GM06990 (cell line): ENCODE measurements at regions not wholly inside any gene's neighbourhood (a gene's known extent, or its start where the extent isn't known, plus 50 kb on each side); places are given as distances from the start of the nearest gene placed in this dataset.
A peak's percentile ranks its signal among the peaks of the same experiment; 100 is the strongest.

Experiments used
- DNase-seq: peaks from one replicate; pipeline ENCODE4 v3.0.0-alpha.2; 2011; ENCODE audit not compliant: insufficient read length; ENCODE audit errors: extremely low read depth
- H3K27me3 ChIP-seq: replicated peaks from 2 replicates; pipeline ENCODE4 v1.6.0; 2011; ENCODE audit warnings: low read length; ENCODE audit not compliant: control insufficient read depth, insufficient read depth
- H3K36me3 ChIP-seq: 2 replicates; pipeline ENCODE4 v1.5.1; 2011; ENCODE audit warnings: low read length; ENCODE audit not compliant: control insufficient read depth, insufficient read depth
- H3K4me3 ChIP-seq: replicated peaks from 2 replicates; pipeline ENCODE4 v1.5.1; 2011; ENCODE audit warnings: low read depth, mild to moderate bottlenecking, control low read depth, low read length
- TF ChIP-seq, protein P1 (sequence below): IDR thresholded peaks from 2 replicates; pipeline ENCODE4 v1.5.1; 2011; ENCODE audit warnings: low read length, control low read depth, mild to moderate bottlenecking, inconsistent platforms; ENCODE audit not compliant: insufficient read depth, poor library complexity, severe bottlenecking

DNA sequence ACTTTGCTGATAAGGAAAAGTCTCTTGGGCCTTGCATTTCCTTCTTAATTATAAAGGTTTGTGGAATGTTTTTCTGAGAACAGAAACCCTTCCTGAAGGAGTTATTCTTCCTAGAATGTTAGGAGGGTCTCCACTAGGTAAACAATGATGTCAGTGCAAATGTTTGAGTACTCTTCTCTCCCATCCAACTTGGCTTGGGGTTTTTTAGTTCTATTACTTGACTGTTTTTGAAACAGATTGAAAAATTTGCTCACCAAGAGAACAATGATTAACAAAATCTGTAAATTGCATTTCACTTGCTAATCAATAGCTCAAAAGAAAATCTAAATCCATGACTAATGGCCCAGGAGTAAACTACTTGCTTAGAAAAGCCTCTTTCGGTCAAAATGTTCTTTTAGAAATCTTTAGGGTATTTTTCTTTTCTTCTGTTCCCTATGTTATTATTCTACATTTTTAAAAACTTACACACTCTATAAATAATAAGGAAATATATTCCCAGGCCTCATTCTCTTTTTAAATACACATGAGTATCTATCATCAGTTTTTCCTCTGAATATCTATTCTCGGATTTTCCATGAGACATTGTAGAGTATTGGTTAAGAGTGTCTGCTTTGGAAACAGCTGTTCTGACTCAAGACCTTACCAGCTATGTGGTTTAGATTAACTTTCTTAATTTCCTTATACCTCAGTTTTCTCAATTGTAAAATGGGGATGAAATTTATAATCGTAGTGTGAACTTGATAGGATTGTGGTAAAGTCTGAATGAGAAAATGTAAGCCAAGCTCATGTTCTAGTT lies 234.2 kb upstream of the CITED2 start:
- Histone ChIP-seq H3K36me3 (no peaks in the 10 kb centered on the region), H3K27me3 (no peaks in the 10 kb centered on the region), H3K4me3 (no peak overlapping the region)
- TF ChIP-seq, protein P1, sequence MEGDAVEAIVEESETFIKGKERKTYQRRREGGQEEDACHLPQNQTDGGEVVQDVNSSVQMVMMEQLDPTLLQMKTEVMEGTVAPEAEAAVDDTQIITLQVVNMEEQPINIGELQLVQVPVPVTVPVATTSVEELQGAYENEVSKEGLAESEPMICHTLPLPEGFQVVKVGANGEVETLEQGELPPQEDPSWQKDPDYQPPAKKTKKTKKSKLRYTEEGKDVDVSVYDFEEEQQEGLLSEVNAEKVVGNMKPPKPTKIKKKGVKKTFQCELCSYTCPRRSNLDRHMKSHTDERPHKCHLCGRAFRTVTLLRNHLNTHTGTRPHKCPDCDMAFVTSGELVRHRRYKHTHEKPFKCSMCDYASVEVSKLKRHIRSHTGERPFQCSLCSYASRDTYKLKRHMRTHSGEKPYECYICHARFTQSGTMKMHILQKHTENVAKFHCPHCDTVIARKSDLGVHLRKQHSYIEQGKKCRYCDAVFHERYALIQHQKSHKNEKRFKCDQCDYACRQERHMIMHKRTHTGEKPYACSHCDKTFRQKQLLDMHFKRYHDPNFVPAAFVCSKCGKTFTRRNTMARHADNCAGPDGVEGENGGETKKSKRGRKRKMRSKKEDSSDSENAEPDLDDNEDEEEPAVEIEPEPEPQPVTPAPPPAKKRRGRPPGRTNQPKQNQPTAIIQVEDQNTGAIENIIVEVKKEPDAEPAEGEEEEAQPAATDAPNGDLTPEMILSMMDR, result no peak
- DNase-seq, result no peak

DNA sequence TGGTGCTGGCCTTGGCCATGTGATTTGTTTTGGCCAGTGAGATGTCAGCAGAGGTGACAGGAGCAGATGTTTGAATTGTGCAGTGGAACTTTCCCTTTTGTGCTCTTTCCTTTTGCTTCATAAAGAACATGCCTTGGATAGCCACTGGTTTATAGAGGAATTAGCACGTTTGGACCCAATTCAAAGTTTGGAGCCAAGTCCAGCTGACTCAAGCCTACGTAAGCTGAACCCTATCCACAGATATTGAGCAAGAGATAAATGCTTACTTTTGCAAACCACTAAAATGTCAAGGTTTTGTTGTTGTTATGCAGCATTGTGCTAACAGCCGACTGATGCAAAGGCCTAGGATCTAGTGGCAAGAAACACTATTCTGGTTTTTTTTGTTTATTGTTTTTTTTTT lies 230.9 kb upstream of the CITED2 start:
- Histone ChIP-seq H3K27me3 (no peaks in the 10 kb centered on the region), H3K36me3 (no peaks in the 10 kb centered on the region), H3K4me3 (no peak overlapping the region)
- TF ChIP-seq, protein P1, result no peak
- no peak for DNase-seq

DNA sequence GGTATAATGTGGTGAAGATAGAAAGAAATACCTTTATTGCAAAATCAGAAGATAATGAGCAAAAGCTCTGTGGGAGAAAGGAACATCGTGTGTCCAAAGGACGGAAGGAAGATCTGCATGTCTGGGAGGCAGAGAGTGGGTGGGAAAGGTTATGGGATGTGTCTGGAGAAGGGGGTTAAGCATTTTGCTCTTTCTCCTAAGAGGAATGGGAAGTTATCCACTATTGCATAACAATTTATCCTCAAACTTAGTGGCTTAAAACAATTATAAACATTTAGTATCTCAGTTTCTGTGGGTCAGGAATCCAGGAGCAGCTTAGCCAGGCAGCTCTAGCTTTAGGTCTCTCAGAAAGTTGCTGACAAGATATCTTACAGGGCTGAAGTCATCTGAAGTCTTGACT lies 229.1 kb upstream of the CITED2 start:
- no peak overlapping the region for H3K4me3 ChIP-seq
- H3K36me3 ChIP-seq, result no peaks in the 10 kb centered on the region
- TF ChIP-seq, protein P1, result no peak
- H3K27me3 ChIP-seq, result no peaks in the 10 kb centered on the region
- DNase-seq, result no peak

DNA sequence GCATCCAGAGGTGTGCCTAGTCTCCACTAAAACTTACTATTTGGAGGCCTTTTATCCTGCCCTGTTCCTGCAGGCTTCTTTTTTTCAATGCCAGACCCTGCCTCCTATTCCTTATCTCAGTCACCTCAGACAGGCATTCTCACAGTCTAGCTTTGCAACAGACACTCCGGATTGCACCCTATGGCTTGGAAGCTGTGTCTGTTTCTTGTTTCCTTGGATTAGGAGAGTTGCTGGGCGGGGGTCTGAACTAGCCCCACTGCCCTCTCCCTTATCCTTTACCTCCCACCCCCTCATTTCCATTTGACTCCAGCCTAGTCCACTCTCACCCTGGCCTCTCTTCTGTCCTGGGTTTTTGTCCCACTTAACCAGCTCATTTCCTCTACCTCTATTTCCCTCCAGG lies 228.1 kb upstream of the CITED2 start:
- Histone ChIP-seq H3K27me3 (no peaks in the 10 kb centered on the region), H3K4me3 (no peak overlapping the region), H3K36me3 (no peaks in the 10 kb centered on the region)
- no peak for DNase-seq
- TF ChIP-seq, protein P1, result no peak

DNA sequence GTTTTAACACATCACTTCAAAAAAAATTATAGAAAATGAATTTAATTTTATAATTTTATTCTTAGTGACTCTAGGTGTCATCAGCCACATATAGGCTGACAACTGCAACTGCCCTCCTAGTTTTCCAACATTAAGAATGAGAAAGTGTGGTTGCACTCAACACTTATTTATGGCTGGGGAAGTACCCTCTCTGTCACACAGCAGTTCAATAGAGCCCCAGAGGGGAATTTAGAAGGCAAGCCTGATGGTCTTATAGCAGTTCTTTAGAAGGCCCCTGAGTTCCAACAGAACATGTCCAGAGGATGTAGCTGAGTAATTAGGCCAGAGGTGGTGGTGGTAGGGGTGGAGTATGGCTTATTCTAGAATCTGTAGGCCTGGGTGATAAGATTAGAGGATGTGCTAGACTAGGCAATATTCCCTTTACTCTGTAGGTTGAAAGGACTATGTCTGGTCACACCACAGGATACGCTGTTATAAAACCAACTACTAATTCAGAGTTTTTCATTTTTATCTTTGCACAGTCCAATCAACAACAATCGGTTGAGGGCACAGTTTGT lies 226.5 kb upstream of the CITED2 start:
- TF ChIP-seq, protein P1, result no peak
- peak; percentile 27 for DNase-seq
- Histone ChIP-seq H3K27me3 (no peaks in the 10 kb centered on the region), H3K4me3 (no peak overlapping the region), H3K36me3 (no peaks in the 10 kb centered on the region)
